Hepatocyte (in vitro differentiated cells): ENCODE measurements at regions not wholly inside any gene's neighbourhood (a gene's known extent, or its start where the extent isn't known, plus 50 kb on each side); places are given as distances from the start of the nearest gene placed in this dataset.

ENCODE experiments used
- EZH2 ChIP-seq: fragments of 200-600 bp; sonication (generic); IDR thresholded peaks from 2 replicates; pipeline ENCODE4 v1.6.1; 2016; ENCODE audit warnings: antibody characterized with exemption, mild to moderate bottlenecking, borderline replicate concordance
- EZH2phosphoT487 ChIP-seq: fragments of 200-600 bp; sonication (generic); IDR thresholded peaks from one replicate; pipeline ENCODE4 v1.6.1; 2018; ENCODE audit warnings: antibody characterized with exemption, mild to moderate bottlenecking, low read depth, moderate library complexity; ENCODE audit not compliant: unreplicated experiment, severe bottlenecking
- TF ChIP-seq, protein P1 (sequence below): fragments of 200-600 bp; sonication (generic); IDR thresholded peaks from 2 replicates; pipeline ENCODE4 v1.5.1; 2016; ENCODE audit warnings: antibody characterized with exemption, mild to moderate bottlenecking; ENCODE audit not compliant: poor library complexity

GRCh38 chr17:34862384-34862783, 98.9 kb downstream of the CCT6B start:
- TF ChIP-seq EZH2 (no peak), EZH2phosphoT487 (no peak)
- TF ChIP-seq, protein P1, sequence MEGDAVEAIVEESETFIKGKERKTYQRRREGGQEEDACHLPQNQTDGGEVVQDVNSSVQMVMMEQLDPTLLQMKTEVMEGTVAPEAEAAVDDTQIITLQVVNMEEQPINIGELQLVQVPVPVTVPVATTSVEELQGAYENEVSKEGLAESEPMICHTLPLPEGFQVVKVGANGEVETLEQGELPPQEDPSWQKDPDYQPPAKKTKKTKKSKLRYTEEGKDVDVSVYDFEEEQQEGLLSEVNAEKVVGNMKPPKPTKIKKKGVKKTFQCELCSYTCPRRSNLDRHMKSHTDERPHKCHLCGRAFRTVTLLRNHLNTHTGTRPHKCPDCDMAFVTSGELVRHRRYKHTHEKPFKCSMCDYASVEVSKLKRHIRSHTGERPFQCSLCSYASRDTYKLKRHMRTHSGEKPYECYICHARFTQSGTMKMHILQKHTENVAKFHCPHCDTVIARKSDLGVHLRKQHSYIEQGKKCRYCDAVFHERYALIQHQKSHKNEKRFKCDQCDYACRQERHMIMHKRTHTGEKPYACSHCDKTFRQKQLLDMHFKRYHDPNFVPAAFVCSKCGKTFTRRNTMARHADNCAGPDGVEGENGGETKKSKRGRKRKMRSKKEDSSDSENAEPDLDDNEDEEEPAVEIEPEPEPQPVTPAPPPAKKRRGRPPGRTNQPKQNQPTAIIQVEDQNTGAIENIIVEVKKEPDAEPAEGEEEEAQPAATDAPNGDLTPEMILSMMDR: no peak
